ENCODE measurements at regions not wholly inside any gene's neighbourhood (a gene's known extent, or its start where the extent isn't known, plus 50 kb on each side); places are given as distances from the start of the nearest gene placed in this dataset.

DNA sequence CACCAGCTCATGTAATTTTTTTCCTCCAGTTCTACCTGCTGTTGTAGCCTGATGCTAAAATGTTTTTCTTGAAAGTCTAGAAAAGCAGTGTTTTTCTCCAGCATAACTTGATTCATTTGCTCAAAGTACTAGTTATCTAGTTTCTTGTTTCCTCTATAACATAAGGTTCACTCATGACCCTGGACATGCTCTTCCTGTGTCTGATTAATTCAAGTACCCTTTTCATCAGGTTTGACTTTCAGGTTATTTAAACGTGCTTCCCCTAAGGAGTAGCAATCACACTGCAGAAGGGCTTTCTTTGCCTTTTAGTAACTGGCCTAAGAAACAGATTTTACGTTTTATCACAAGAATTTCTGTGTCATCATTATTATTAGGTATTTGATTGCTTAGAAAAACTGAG, 66.8 kb upstream of the EGFL6 start:
- ChIA-PET POLR2A (interaction anchor here (0.8 kb wide), 1 partner anchor 290 kb away, joined by 3 read pairs; no protein-coding TSS in a partner anchor), CTCF (no interaction called here)
- Histone ChIP-seq H3K9me3 (ENCODE audit: control insufficient read depth in 1 of 2, insufficient read depth in 1 of 2, low read length in 2 of 2) (no peaks in the 10 kb centered on the region), H3K36me3 (ENCODE audit: insufficient read depth, low read length) (no peaks in the 10 kb centered on the region), H3K4me1 (ENCODE audit: insufficient read depth, low read length) (no peaks in the 10 kb centered on the region), H3K27me3 (ENCODE audit: control insufficient read depth in 1 of 2, insufficient read depth in 2 of 2, low read length in 2 of 2) (no peaks in the 10 kb centered on the region), H3K4me3 (ENCODE audit: low read length) (no peak overlapping the region), H3K27ac (ENCODE audit: low read depth in 1 of 2, low read length in 2 of 2) (no peak overlapping the region)
- H3K9me3 Mint-ChIP-seq = no peaks in the 10 kb centered on the region
- H3K4me3 Mint-ChIP-seq = no peak overlapping the region
- H3K27me3 Mint-ChIP-seq = no peaks in the 10 kb centered on the region
- TF ChIP-seq, protein P1, sequence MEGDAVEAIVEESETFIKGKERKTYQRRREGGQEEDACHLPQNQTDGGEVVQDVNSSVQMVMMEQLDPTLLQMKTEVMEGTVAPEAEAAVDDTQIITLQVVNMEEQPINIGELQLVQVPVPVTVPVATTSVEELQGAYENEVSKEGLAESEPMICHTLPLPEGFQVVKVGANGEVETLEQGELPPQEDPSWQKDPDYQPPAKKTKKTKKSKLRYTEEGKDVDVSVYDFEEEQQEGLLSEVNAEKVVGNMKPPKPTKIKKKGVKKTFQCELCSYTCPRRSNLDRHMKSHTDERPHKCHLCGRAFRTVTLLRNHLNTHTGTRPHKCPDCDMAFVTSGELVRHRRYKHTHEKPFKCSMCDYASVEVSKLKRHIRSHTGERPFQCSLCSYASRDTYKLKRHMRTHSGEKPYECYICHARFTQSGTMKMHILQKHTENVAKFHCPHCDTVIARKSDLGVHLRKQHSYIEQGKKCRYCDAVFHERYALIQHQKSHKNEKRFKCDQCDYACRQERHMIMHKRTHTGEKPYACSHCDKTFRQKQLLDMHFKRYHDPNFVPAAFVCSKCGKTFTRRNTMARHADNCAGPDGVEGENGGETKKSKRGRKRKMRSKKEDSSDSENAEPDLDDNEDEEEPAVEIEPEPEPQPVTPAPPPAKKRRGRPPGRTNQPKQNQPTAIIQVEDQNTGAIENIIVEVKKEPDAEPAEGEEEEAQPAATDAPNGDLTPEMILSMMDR (IDR thresholded peaks at IDR 0.05) = no peak
- intact Hi-C loops (cut with DNase I, micrococcal nuclease) = loop anchor here in 1 of 2 experiments (10.0 kb wide), 1 partner anchor 1642 kb away; no protein-coding TSS in a partner anchor
- H3K4me1 Mint-ChIP-seq (ENCODE audit: low read depth) = no peaks in the 10 kb centered on the region
- H3K27ac Mint-ChIP-seq = no peak overlapping the region
- DNase-seq = no peak
- ATAC-seq (ENCODE audit: poor library complexity) = no peak
- H3K36me3 Mint-ChIP-seq (ENCODE audit: low read depth) = no peaks in the 10 kb centered on the region

GRCh38 chrX:13499736-13500135, 69.7 kb upstream of the EGFL6 start:
- H3K4me1 Mint-ChIP-seq (ENCODE audit: low read depth) = no peaks in the 10 kb centered on the region
- ChIA-PET POLR2A (no interaction called here), CTCF (no interaction called here)
- no peak overlapping the region for H3K27ac Mint-ChIP-seq
- Histone ChIP-seq H3K4me3 (ENCODE audit: low read length) (no peak overlapping the region), H3K9me3 (ENCODE audit: control insufficient read depth in 1 of 2, insufficient read depth in 1 of 2, low read length in 2 of 2) (no peaks in the 10 kb centered on the region), H3K27ac (ENCODE audit: low read depth in 1 of 2, low read length in 2 of 2) (no peak overlapping the region), H3K4me1 (ENCODE audit: insufficient read depth, low read length) (no peaks in the 10 kb centered on the region), H3K27me3 (ENCODE audit: control insufficient read depth in 1 of 2, insufficient read depth in 2 of 2, low read length in 2 of 2) (no peaks in the 10 kb centered on the region), H3K36me3 (ENCODE audit: insufficient read depth, low read length) (no peaks in the 10 kb centered on the region)
- no peaks in the 10 kb centered on the region for H3K36me3 Mint-ChIP-seq (ENCODE audit: low read depth)
- TF ChIP-seq, protein P1 (IDR thresholded peaks at IDR 0.05) = no peak
- intact Hi-C loops (cut with DNase I, micrococcal nuclease) = loop anchor here in 1 of 2 experiments (10.0 kb wide), 1 partner anchor 1645 kb away; no protein-coding TSS in a partner anchor
- no peak for DNase-seq
- H3K4me3 Mint-ChIP-seq = no peak overlapping the region
- H3K27me3 Mint-ChIP-seq = no peaks in the 10 kb centered on the region
- no peak for ATAC-seq (ENCODE audit: poor library complexity)
- no peaks in the 10 kb centered on the region for H3K9me3 Mint-ChIP-seq

DNA sequence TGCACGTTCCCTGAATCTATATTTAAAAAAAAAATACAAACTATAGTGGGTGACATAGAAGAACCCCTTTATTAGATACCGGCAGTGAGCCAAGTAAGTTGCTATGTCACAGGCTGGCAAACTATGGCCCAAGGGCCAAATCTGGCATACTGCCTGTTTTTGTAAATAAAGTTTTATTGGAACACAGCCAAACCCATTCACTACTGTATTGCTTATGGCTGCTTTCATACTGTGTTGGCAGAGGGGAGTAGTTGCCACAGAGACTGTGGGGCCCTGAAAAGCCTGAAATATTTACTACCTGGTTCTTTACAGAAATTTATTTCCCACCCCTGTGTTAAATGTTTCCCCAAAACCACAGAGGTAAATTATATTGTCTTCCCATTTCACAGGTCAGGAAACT, 71.2 kb upstream of the EGFL6 start:
- TF ChIP-seq, protein P1 (IDR thresholded peaks at IDR 0.05) = no peak
- Mint-ChIP-seq H3K4me3 (no peak overlapping the region), H3K36me3 (ENCODE audit: low read depth) (no peaks in the 10 kb centered on the region), H3K9me3 (no peaks in the 10 kb centered on the region), H3K4me1 (ENCODE audit: low read depth) (no peaks in the 10 kb centered on the region), H3K27ac (no peak overlapping the region), H3K27me3 (no peaks in the 10 kb centered on the region)
- intact Hi-C loops (cut with DNase I, micrococcal nuclease) = no loop called here
- CTCF ChIA-PET = no interaction called here
- Histone ChIP-seq H3K36me3 (ENCODE audit: insufficient read depth, low read length) (no peaks in the 10 kb centered on the region), H3K4me3 (ENCODE audit: low read length) (no peak overlapping the region), H3K4me1 (ENCODE audit: insufficient read depth, low read length) (no peaks in the 10 kb centered on the region), H3K27me3 (ENCODE audit: control insufficient read depth in 1 of 2, insufficient read depth in 2 of 2, low read length in 2 of 2) (no peaks in the 10 kb centered on the region), H3K9me3 (ENCODE audit: control insufficient read depth in 1 of 2, insufficient read depth in 1 of 2, low read length in 2 of 2) (no peaks in the 10 kb centered on the region), H3K27ac (ENCODE audit: low read depth in 1 of 2, low read length in 2 of 2) (no peak overlapping the region)
- no peak for ATAC-seq (ENCODE audit: poor library complexity)
- POLR2A ChIA-PET = no interaction called here
- no peak for DNase-seq
